B cell (primary cell): ENCODE measurements at regions not wholly inside any gene's neighbourhood (a gene's known extent, or its start where the extent isn't known, plus 50 kb on each side); places are given as distances from the start of the nearest gene placed in this dataset.

ENCODE experiments used
- ATAC-seq: fragments of 200-7000 bp; cut with Tn5 transposase; one replicate; pipeline ENCODE4 v1.10.0; 2021; ENCODE audit warnings: low read depth, mild to moderate bottlenecking, moderate number of reproducible peaks, moderate library complexity
- CTCF ChIA-PET: fragments of 350-600 bp; sonication (Branson Sonifier 250); formaldehyde crosslinking; loops from one replicate; lab custom pipeline; 2021; ENCODE audit warnings: antibody characterized with exemption, inconsistent platforms; lab: Charles Lee
- POLR2A ChIA-PET: fragments of 350-600 bp; sonication (Branson Sonifier 250); formaldehyde crosslinking; loops from one replicate; lab custom pipeline; 2021; ENCODE audit warnings: antibody characterized with exemption; lab: Charles Lee
- DNase-seq: peaks from one replicate; pipeline ENCODE4 v3.0.0; 2013
- H2AFZ ChIP-seq: 2 replicates; pipeline ENCODE4 v1.6.1; 2012; ENCODE audit warnings: mild to moderate bottlenecking, low read depth, low read length; ENCODE audit not compliant: insufficient read depth, poor library complexity, severe bottlenecking
- H3K27ac ChIP-seq, 2 donors: 1 replicate in 1 of 2; 2 replicates in 1 of 2; pipeline ENCODE4 v1.5.1; 2012 to 2013; ENCODE audit warnings: low read length in 2 of 2, mild to moderate bottlenecking in 2 of 2, moderate library complexity in 1 of 2
- H3K27me3 ChIP-seq, 4 experiments: fragments of 200-600 bp in 1 of 4; sonication (generic) in 1 of 4; replicated peaks in 1 of 4; 1 replicate in 2 of 4; 2 replicates in 2 of 4; pipeline versions ENCODE4 v1.6.1 to v1.7.0; 2013 to 2016; ENCODE audit warnings: low read length in 3 of 4, mild to moderate bottlenecking in 2 of 4, mixed read lengths in 1 of 4, moderate library complexity in 1 of 4; ENCODE audit not compliant: insufficient read depth in 4 of 4, control insufficient read depth in 3 of 4; ENCODE audit errors: control extremely low read depth in 1 of 4
- H3K36me3 ChIP-seq, 2 experiments: replicated peaks in 1 of 2; 1 replicate in 1 of 2; 2 replicates in 1 of 2; pipeline versions ENCODE4 v1.6.1 to v1.7.1; 2013; ENCODE audit warnings: low read length in 1 of 2; ENCODE audit not compliant: insufficient read depth in 2 of 2, control insufficient read depth in 1 of 2; ENCODE audit errors: control extremely low read depth in 1 of 2, extremely low read depth in 1 of 2
- H3K4me1 ChIP-seq, 2 donors: fragments of 200-600 bp in 1 of 2; sonication (generic) in 1 of 2; 1 replicate in 1 of 2; 2 replicates in 1 of 2; pipeline versions ENCODE4 v1.5.1 to v1.6.1; 2013 to 2017; ENCODE audit warnings: low read length in 2 of 2; ENCODE audit not compliant: control insufficient read depth in 2 of 2, insufficient read depth in 2 of 2
- H3K4me2 ChIP-seq: replicated peaks from 2 replicates; pipeline ENCODE3; 2012; ENCODE audit warnings: mild to moderate bottlenecking, low read depth, low read length; ENCODE audit not compliant: poor library complexity, severe bottlenecking
- H3K4me3 ChIP-seq, 5 experiments: fragments of 200-600 bp in 1 of 5; sonication (generic) in 1 of 5; 1 replicate in 3 of 5; 2 replicates in 2 of 5; pipeline versions ENCODE4 v1.5.1 to v1.7.0; 2011 to 2016; ENCODE audit warnings: low read length in 4 of 5, mild to moderate bottlenecking in 4 of 5, low read depth in 2 of 5, control low read depth in 1 of 5, moderate library complexity in 1 of 5; ENCODE audit not compliant: insufficient read depth in 1 of 5; ENCODE audit errors: control extremely low read depth in 1 of 5, extremely low read depth in 1 of 5
- H3K79me2 ChIP-seq: fragments of 200-600 bp; sonication (generic); one replicate; pipeline ENCODE4 v1.6.0; 2016; ENCODE audit warnings: low read length; ENCODE audit not compliant: control insufficient read depth, insufficient read depth
- H3K9ac ChIP-seq: fragments of 200-600 bp; sonication (generic); 2 replicates; pipeline ENCODE4 v1.6.1; 2017; ENCODE audit warnings: mild to moderate bottlenecking, low read length, moderate library complexity
- H3K9me3 ChIP-seq, 3 donors: one replicate each; pipeline versions ENCODE4 v1.6.1 to v1.7.1; 2013; ENCODE audit warnings: low read length in 2 of 3; ENCODE audit not compliant: control insufficient read depth in 2 of 3, insufficient read depth in 1 of 3; ENCODE audit errors: control extremely low read depth in 1 of 3
- H4K20me1 ChIP-seq: 2 replicates; pipeline ENCODE4 v1.6.0; 2012; ENCODE audit warnings: mild to moderate bottlenecking, low read length; ENCODE audit not compliant: insufficient read depth, control insufficient read depth, poor library complexity, severe bottlenecking
- H3K27ac Mint-ChIP-seq: one replicate; pipeline ENCODE4 v1.8.0; 2021; ENCODE audit warnings: mixed read lengths
- H3K27me3 Mint-ChIP-seq: one replicate; pipeline ENCODE4 v1.8.0; 2021; ENCODE audit warnings: mixed read lengths
- H3K4me1 Mint-ChIP-seq: one replicate; pipeline ENCODE4 v1.8.0; 2021; ENCODE audit warnings: mixed read lengths
- H3K4me3 Mint-ChIP-seq: one replicate; pipeline ENCODE4 v1.8.0; 2021; ENCODE audit warnings: mixed read lengths
- H3K9me3 Mint-ChIP-seq: one replicate; pipeline ENCODE4 v1.8.0; 2022; ENCODE audit warnings: mixed read lengths; ENCODE audit not compliant: insufficient read depth
- EZH2 ChIP-seq: IDR thresholded peaks from 2 replicates; pipeline ENCODE4 v1.6.1; 2012; ENCODE audit warnings: borderline replicate concordance, low read depth, mild to moderate bottlenecking, moderate library complexity, low read length; ENCODE audit not compliant: insufficient read depth, poor library complexity, severe bottlenecking
- WGBS: methylation state at CpG from one replicate; pipeline ENCODE4 v1.1.5; 2013; ENCODE audit warnings: missing lambda C conversion rate; ENCODE audit not compliant: insufficient coverage; 5-methylcytosine and 5-hydroxymethylcytosine counted together
- intact Hi-C: fragments of 100-400 bp; cut with micrococcal nuclease; formaldehyde crosslinking; loops from one replicate; pipeline ENCODE4 v1.10.0; 2022
- TF ChIP-seq, protein P1 (sequence below): fragments of 200-600 bp; IDR thresholded peaks from one replicate; pipeline ENCODE4 v1.8.0; 2022; ENCODE audit warnings: antibody characterized with exemption, mild to moderate bottlenecking

DNA sequence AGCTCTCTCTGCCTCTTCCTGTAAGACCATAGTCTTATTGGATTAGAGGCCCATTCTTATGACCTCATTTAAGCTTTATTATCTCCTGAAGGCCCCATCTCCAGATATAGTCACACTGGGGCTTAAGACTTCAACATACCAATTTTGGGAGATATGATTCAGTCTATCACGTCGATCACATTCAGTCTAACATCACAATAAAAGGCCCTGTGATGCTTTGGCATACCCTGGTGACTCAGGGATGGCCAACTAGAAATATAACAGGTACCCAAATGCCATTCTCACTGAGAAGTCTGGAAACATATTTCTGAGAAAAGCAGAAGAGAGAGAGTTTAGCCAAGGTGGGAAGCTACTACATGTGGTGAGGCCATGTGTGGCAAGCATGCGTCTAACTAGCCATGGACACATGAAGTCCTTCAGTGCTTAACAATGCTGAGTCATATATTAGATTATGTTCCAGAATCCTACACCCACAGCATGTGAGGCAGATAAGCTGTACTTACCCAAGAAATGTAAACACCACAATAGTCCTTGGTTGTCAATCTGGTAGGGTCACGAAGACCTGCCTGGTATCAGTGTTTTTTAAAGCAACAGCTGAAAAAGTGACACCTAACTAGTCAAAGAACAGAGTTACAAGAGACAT, 485.1 kb downstream of the FOXO1 start:
- no peaks in the 10 kb centered on the region for H3K27me3 Mint-ChIP-seq
- 100% methylated on average over 1 of the region's 4 CpGs for WGBS
- no peaks in the 10 kb centered on the region for H3K27me3 ChIP-seq
- H3K4me1 ChIP-seq: peaks cover 17 to 18% of the 10 kb centered on the region in 2 donors
- no peak overlapping the region for H2AFZ ChIP-seq
- intact Hi-C loops: no loop called here
- no peaks in the 10 kb centered on the region for H3K9me3 ChIP-seq
- H3K4me3 ChIP-seq: no peak overlapping the region
- ChIA-PET POLR2A (no interaction called here), CTCF (no interaction called here)
- H3K4me3 Mint-ChIP-seq: no peak overlapping the region
- H4K20me1 ChIP-seq: no peaks in the 10 kb centered on the region
- TF ChIP-seq EZH2: no peak
- TF ChIP-seq, protein P1, sequence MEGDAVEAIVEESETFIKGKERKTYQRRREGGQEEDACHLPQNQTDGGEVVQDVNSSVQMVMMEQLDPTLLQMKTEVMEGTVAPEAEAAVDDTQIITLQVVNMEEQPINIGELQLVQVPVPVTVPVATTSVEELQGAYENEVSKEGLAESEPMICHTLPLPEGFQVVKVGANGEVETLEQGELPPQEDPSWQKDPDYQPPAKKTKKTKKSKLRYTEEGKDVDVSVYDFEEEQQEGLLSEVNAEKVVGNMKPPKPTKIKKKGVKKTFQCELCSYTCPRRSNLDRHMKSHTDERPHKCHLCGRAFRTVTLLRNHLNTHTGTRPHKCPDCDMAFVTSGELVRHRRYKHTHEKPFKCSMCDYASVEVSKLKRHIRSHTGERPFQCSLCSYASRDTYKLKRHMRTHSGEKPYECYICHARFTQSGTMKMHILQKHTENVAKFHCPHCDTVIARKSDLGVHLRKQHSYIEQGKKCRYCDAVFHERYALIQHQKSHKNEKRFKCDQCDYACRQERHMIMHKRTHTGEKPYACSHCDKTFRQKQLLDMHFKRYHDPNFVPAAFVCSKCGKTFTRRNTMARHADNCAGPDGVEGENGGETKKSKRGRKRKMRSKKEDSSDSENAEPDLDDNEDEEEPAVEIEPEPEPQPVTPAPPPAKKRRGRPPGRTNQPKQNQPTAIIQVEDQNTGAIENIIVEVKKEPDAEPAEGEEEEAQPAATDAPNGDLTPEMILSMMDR: no peak
- ATAC-seq (no peak), DNase-seq (no peak)
- no peak overlapping the region for H3K27ac Mint-ChIP-seq
- no peak overlapping the region for H3K27ac ChIP-seq
- no peaks in the 10 kb centered on the region for H3K9me3 Mint-ChIP-seq
- H3K4me1 Mint-ChIP-seq: peaks cover 18% of the 10 kb centered on the region
- no peaks in the 10 kb centered on the region for H3K36me3 ChIP-seq
- no peak overlapping the region for H3K9ac ChIP-seq
- no peak overlapping the region for H3K4me2 ChIP-seq
- no peaks in the 10 kb centered on the region for H3K79me2 ChIP-seq

DNA sequence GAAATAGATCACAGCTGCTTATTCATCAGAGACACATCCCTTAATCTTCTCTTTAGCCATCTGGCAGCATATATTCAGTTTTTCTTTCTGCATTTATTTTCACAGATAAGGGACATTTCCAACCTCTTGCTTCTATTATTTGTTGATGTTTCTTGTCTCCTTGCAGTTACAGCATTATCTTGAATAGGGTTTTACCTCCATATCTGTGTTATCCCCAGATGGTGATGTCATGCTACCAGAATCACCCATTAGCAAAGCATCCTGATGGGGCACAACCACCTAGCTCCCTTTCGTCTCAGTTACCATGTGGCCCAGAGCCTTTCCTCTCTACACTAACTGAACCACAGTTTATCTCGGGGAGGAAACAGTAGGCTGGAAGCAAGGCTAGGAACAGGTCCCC, 483.9 kb downstream of the FOXO1 start:
- Mint-ChIP-seq H3K27ac (no peak overlapping the region), H3K4me1 (peaks cover 27% of the 10 kb centered on the region), H3K4me3 (no peak overlapping the region), H3K27me3 (no peaks in the 10 kb centered on the region), H3K9me3 (no peaks in the 10 kb centered on the region)
- CTCF ChIA-PET: interaction anchor here (0.6 kb wide), 1 partner anchor 493 kb away, joined by 3 read pairs; no protein-coding TSS in a partner anchor
- ATAC-seq: no peak
- no peak for DNase-seq
- H3K27me3 ChIP-seq: no peaks in the 10 kb centered on the region
- H4K20me1 ChIP-seq: no peaks in the 10 kb centered on the region
- H2AFZ ChIP-seq: no peak overlapping the region
- no peak overlapping the region for H3K9ac ChIP-seq
- TF ChIP-seq EZH2: no peak
- TF ChIP-seq, protein P1: no peak
- intact Hi-C loops: no loop called here
- no peak overlapping the region for H3K4me2 ChIP-seq
- no peak overlapping the region for H3K4me3 ChIP-seq
- H3K9me3 ChIP-seq: no peaks in the 10 kb centered on the region
- H3K27ac ChIP-seq: no peak overlapping the region
- 95% methylated on average over 2 of the region's 2 CpGs for WGBS
- peaks cover 25 to 28% of the 10 kb centered on the region in 2 donors for H3K4me1 ChIP-seq
- POLR2A ChIA-PET: no interaction called here
- no peaks in the 10 kb centered on the region for H3K79me2 ChIP-seq
- no peaks in the 10 kb centered on the region for H3K36me3 ChIP-seq
